K562 (cell line): ENCODE measurements at regions not wholly inside any gene's neighbourhood (a gene's known extent, or its start where the extent isn't known, plus 50 kb on each side); places are given as distances from the start of the nearest gene placed in this dataset.

ENCODE experiments used
- ATAC-seq: fragments of 200-7000 bp; cut with Tn5 transposase; 3 replicates; pipeline ENCODE4 v1.9.1; 2020; ENCODE audit warnings: moderate library complexity
- BruUV-seq: library from RNA; stranded (reverse); fragments of 400-500 nt; replicated peaks from 2 replicates; lab custom pipeline; 2021; lab: Mats Ljungman, UMichigan
- CTCF ChIA-PET: fragments of 300-600 bp; formaldehyde crosslinking; extraction: SDS; loops from one replicate; lab custom pipeline; 2021; ENCODE audit warnings: low intra/inter-chr PET ratio; lab: Yijun Ruan, JAX
- POLR2A ChIA-PET: fragments of 300-600, 350-650 bp; sonication (Branson Sonifier 250); formaldehyde crosslinking; extraction: SDS; loops from one replicate; lab custom pipeline; 2021; ENCODE audit warnings: antibody characterized with exemption, inconsistent platforms; lab: Yijun Ruan, JAX
- DNase-seq, 4 experiments: peaks; one replicate each; pipeline versions ENCODE4 v3.0.0 to v3.0.0-alpha.2; 2011 to 2018; ENCODE audit warnings: low spot score in 3 of 4, mixed read lengths in 3 of 4; ENCODE audit errors: extremely low read depth in 1 of 4
- FAIRE-seq: peaks from 2 replicates; lab custom pipeline; 2011; peaks lifted over from hg19 to GRCh38; lab: Jason Lieb, UNC
- H2AFZ ChIP-seq: 2 replicates; pipeline ENCODE4 v1.6.0; 2011; ENCODE audit warnings: low read depth, low read length, control low read depth, inconsistent platforms
- H3K27ac ChIP-seq: fragments of 200-600 bp; 3 replicates; pipeline ENCODE4 v1.8.0; 2011; ENCODE audit warnings: low read depth, mild to moderate bottlenecking, control low read depth, inconsistent platforms, low read length, moderate library complexity, mixed read lengths; ENCODE audit errors: extremely low read depth
- H3K27me3 ChIP-seq, 2 experiments: fragments of 300-600 bp in 1 of 2; 2 replicates in 1 of 2; 3 replicates in 1 of 2; pipeline versions ENCODE4 v1.6.0 to v1.8.0; 2011; ENCODE audit warnings: inconsistent platforms in 2 of 2, low read length in 2 of 2, mild to moderate bottlenecking in 1 of 2, mixed read lengths in 1 of 2, moderate library complexity in 1 of 2; ENCODE audit not compliant: control insufficient read depth in 2 of 2, insufficient read depth in 2 of 2
- H3K36me3 ChIP-seq: fragments of 300-600 bp; 3 replicates; pipeline ENCODE4 v1.8.0; 2011; ENCODE audit warnings: mild to moderate bottlenecking, low read length, inconsistent platforms; ENCODE audit not compliant: control insufficient read depth, insufficient read depth
- H3K4me1 ChIP-seq, 2 experiments: fragments of 200-600 bp in 1 of 2; replicated peaks in 1 of 2; 2 replicates in 1 of 2; 3 replicates in 1 of 2; pipeline versions ENCODE4 v1.5.1 to v1.8.0; 2011; ENCODE audit warnings: inconsistent platforms in 2 of 2, low read length in 2 of 2, mild to moderate bottlenecking in 1 of 2, mixed read lengths in 1 of 2, moderate library complexity in 1 of 2; ENCODE audit not compliant: control insufficient read depth in 2 of 2, insufficient read depth in 2 of 2
- H3K4me2 ChIP-seq: 2 replicates; pipeline ENCODE4 v1.6.1; 2011; ENCODE audit warnings: low read length, control low read depth, inconsistent platforms, mixed read lengths; ENCODE audit not compliant: insufficient read depth
- H3K4me3 ChIP-seq: fragments of 200-600 bp; sonication (generic), shearing (Covaris generic); 2 replicates; pipeline ENCODE4 v1.5.1; 2016; ENCODE audit warnings: control low read depth, inconsistent platforms
- H3K79me2 ChIP-seq: fragments of 200-600 bp; 3 replicates; pipeline ENCODE4 v1.8.0; 2011; ENCODE audit warnings: low read length, inconsistent platforms; ENCODE audit not compliant: control insufficient read depth, insufficient read depth
- H3K9ac ChIP-seq, 2 experiments: 2 replicates each; pipeline versions ENCODE4 v1.6.0 to v1.6.1; 2011; ENCODE audit warnings: low read depth in 2 of 2, low read length in 2 of 2, control low read depth in 1 of 2, inconsistent platforms in 1 of 2, mild to moderate bottlenecking in 1 of 2, mixed read lengths in 1 of 2; ENCODE audit not compliant: insufficient read depth in 1 of 2
- H3K9me1 ChIP-seq: one replicate; pipeline ENCODE4 v1.6.0; 2011; ENCODE audit warnings: inconsistent platforms, mild to moderate bottlenecking, low read length, moderate library complexity; ENCODE audit not compliant: control insufficient read depth, insufficient read depth
- H3K9me3 ChIP-seq: replicated peaks from 2 replicates; pipeline ENCODE4 v1.5.1; 2011; ENCODE audit warnings: low read depth, low read length, inconsistent platforms; ENCODE audit not compliant: control insufficient read depth, insufficient read depth
- H4K20me1 ChIP-seq: replicated peaks from 2 replicates; pipeline ENCODE4 v1.6.1; 2011; ENCODE audit warnings: low read length, inconsistent platforms, mixed read lengths; ENCODE audit not compliant: control insufficient read depth, insufficient read depth
- ARID2 ChIP-seq: fragments of 450-650 bp; IDR thresholded peaks from 2 replicates; pipeline ENCODE4 v1.6.1; 2017; ENCODE audit warnings: antibody characterized with exemption, mild to moderate bottlenecking
- BHLHE40 ChIP-seq: IDR thresholded peaks from 2 replicates; pipeline ENCODE4 v1.6.1; 2011; ENCODE audit warnings: low read length, improper control_type of control experiment
- CAMTA2 ChIP-seq: fragments of 250-450 bp; sonication (Bioruptor Pico); conservative IDR thresholded peaks from 2 replicates; pipeline ENCODE4 v1.5.1; 2022
- CC2D1A ChIP-seq: fragments of 450-650 bp; IDR thresholded peaks from 2 replicates; pipeline ENCODE4 v1.6.1; 2017; ENCODE audit warnings: mild to moderate bottlenecking
- DPF2 ChIP-seq: fragments of 450-650 bp; IDR thresholded peaks from 2 replicates; pipeline ENCODE4 v1.6.1; 2016
- FOXK2 ChIP-seq, 2 experiments: fragments of 450-650 bp; IDR thresholded peaks in 1 of 2; conservative IDR thresholded peaks in 1 of 2; 2 replicates each; pipeline ENCODE4 v1.6.1; 2016; ENCODE audit warnings: low read depth in 2 of 2, mild to moderate bottlenecking in 1 of 2
- KDM4B ChIP-seq, 2 experiments: fragments of 450-650 bp in 1 of 2; sonication (generic) in 1 of 2; IDR thresholded peaks; 2 replicates each; pipeline ENCODE4 v1.6.1; 2016 to 2017; ENCODE audit warnings: borderline replicate concordance in 2 of 2, antibody characterized with exemption in 1 of 2, low read depth in 1 of 2, mild to moderate bottlenecking in 1 of 2
- RBM39 ChIP-seq: fragments of 200-400 bp; formaldehyde crosslinking; optimal IDR thresholded peaks from 2 replicates; pipeline ENCODE3; 2018; ENCODE audit warnings: low read depth, low read length
- ZNF217 ChIP-seq: sonication (generic); formaldehyde crosslinking; IDR thresholded peaks from 2 replicates; pipeline ENCODE4 v1.8.0; 2022; ENCODE audit warnings: mild to moderate bottlenecking, missing genetic modification reagents
- WGBS: fragments of 100-300 bp; shearing (Covaris generic); methylation state at CpG from one replicate; pipeline ENCODE4 v1.1.6; 2016; ENCODE audit warnings: low coverage, mixed read lengths; ENCODE audit not compliant: insufficient coverage; ENCODE audit errors: missing lambda C conversion rate; 5-methylcytosine and 5-hydroxymethylcytosine counted together
- in situ Hi-C: fragments of 300-500 bp; cut with MboI; formaldehyde crosslinking; loops from 4 replicates; pipeline ENCODE4 v1.15.0; 2018; ENCODE audit warnings: inconsistent platforms, mixed read lengths
- intact Hi-C: fragments of 100-400 bp; cut with micrococcal nuclease; formaldehyde crosslinking; loops from 2 replicates; pipeline ENCODE4 v1.14.2; 2022
- TF ChIP-seq, protein P1 (sequence below), 2 experiments: IDR thresholded peaks in 1 of 2; conservative IDR thresholded peaks in 1 of 2; 2 replicates each; pipeline ENCODE4 v1.6.1; 2016; ENCODE audit warnings: low read depth in 2 of 2, mild to moderate bottlenecking in 1 of 2, missing compliant biosample characterization in 1 of 2, missing genetic modification characterization in 1 of 2, moderate library complexity in 1 of 2
- TF ChIP-seq, protein P2 (sequence below): fragments of 450-650 bp; IDR thresholded peaks from 2 replicates; pipeline ENCODE4 v1.6.1; 2017; ENCODE audit warnings: mild to moderate bottlenecking, moderate library complexity
- TF ChIP-seq, protein P3 (sequence below): fragments of 450-650 bp; IDR thresholded peaks from 2 replicates; pipeline ENCODE4 v1.6.1; 2018; ENCODE audit not compliant: partially characterized antibody

DNA sequence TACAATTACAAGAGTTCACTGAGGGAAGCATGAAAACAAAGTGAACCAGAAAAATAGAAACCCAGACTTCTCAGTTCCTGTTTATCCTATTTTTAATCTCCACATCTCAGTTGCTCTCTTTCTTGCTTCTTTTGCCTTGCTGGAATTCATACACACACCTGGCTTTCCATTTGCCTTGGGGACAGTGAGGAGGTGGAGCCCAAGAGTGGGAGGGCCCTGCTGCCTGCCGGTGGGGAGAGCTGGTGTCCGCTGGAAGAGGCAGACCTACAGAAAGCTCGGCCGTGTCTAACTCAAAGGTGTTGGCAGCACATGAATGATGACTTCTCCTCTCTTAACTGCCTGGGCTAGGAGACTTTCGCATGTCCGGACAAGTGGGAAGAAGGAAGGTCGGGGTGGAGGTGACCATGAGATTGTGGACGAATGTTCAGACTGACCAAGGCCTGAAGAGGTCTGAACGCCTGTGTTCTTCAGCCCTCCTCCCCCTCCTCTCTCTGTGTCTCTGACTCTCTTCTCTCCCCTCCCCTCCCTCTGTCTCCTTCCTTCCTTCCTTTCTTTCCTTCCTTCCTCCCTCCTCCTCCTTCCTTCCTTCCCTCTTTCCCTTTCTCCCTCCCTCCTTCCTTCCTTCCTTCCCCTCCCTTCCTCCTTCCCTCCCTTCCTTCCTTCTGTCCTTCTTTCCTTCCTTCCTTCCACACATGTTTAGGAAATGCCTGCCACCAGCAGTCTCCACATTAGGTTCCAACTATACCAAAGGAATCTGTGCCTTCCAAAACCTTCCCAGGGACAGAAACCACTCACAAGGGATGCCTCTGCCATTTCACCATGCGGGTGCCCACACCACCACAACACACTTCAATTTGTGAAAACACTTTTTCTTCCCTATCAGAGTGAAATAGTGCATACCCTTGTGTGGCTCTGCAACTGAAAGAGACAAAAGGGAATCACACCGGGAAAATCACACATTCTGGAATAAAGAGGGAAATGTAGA is 157.3 kb upstream of the RUNX1 start:
- Histone ChIP-seq H3K79me2 (no peaks in the 10 kb centered on the region), H3K9me1 (no peaks in the 10 kb centered on the region), H4K20me1 (no peaks in the 10 kb centered on the region), H3K4me1 (peaks cover 24 to 48% of the 10 kb centered on the region in 2 experiments), H3K4me2 (peak overlapping the region; percentile 81), H3K27ac (peak overlapping the region; percentile 85), H3K36me3 (no peaks in the 10 kb centered on the region), H3K9ac (peak overlapping the region; percentile 57 to 72; a peak in 3 of 4 replicates), H3K9me3 (no peaks in the 10 kb centered on the region), H3K4me3 (no peak overlapping the region), H2AFZ (peak overlapping the region; percentile 99), H3K27me3 (no peaks in the 10 kb centered on the region)
- ChIA-PET CTCF (no interaction called here), POLR2A (interaction anchor here (0.6 to 2.0 kb wide), 13 partner anchors 9 to 516 kb away, joined by 3 to 11 read pairs (median 4); no protein-coding TSS in a partner anchor)
- WGBS = 26% methylated on average over 11 of the region's 11 CpGs
- peak; percentile 75 to 87 (median 79) for DNase-seq
- BruUV-seq = no TSS peak
- ATAC-seq = peak; percentile 91
- in situ Hi-C loops = no loop called here
- intact Hi-C loops = loop anchor here (2.0 to 10.0 kb wide), 5 partner anchors 100 to 462 kb away; no protein-coding TSS in a partner anchor
- peak; percentile 86 for FAIRE-seq
- no peak for TF ChIP-seq ZNF217 (CRISPR knock-in tag)
- TF ChIP-seq ARID2 = peak; percentile 58; the same call in 1 of the 2 replicates
- TF ChIP-seq CC2D1A = peak; percentile 59; the same call in 1 of the 2 replicates
- peak; percentile 67; the same call in 1 of the 2 replicates for TF ChIP-seq DPF2
- peak; percentile 28 to 37; a peak in 1 of 4 replicates for TF ChIP-seq FOXK2 (conservative IDR thresholded peaks at IDR 0.05 in 1 of 2, IDR thresholded peaks at IDR 0.05 in 1 of 2; ENCODE audit: low read depth in 2 of 2)
- no peak for TF ChIP-seq CAMTA2 (CRISPR knock-in tag)
- TF ChIP-seq, protein P1, sequence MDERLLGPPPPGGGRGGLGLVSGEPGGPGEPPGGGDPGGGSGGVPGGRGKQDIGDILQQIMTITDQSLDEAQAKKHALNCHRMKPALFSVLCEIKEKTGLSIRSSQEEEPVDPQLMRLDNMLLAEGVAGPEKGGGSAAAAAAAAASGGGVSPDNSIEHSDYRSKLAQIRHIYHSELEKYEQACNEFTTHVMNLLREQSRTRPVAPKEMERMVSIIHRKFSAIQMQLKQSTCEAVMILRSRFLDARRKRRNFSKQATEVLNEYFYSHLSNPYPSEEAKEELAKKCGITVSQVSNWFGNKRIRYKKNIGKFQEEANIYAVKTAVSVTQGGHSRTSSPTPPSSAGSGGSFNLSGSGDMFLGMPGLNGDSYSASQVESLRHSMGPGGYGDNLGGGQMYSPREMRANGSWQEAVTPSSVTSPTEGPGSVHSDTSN (CRISPR knock-in tag; IDR thresholded peaks at IDR 0.05; ENCODE audit: low read depth) = no peak
- TF ChIP-seq, protein P1 (tag; conservative IDR thresholded peaks at IDR 0.05; ENCODE audit: low read depth) = peak; percentile 95
- TF ChIP-seq RBM39 = no peak
- 0 out of 4 replicates have a peak, but pooled peaks of 1 of the 2 experiments have one; percentile 60 for TF ChIP-seq KDM4B (IDR thresholded peaks at IDR 0.05; ENCODE audit: borderline replicate concordance in 2 of 2, low read depth in 1 of 2)
- TF ChIP-seq BHLHE40 = no peak
- TF ChIP-seq, protein P2, sequence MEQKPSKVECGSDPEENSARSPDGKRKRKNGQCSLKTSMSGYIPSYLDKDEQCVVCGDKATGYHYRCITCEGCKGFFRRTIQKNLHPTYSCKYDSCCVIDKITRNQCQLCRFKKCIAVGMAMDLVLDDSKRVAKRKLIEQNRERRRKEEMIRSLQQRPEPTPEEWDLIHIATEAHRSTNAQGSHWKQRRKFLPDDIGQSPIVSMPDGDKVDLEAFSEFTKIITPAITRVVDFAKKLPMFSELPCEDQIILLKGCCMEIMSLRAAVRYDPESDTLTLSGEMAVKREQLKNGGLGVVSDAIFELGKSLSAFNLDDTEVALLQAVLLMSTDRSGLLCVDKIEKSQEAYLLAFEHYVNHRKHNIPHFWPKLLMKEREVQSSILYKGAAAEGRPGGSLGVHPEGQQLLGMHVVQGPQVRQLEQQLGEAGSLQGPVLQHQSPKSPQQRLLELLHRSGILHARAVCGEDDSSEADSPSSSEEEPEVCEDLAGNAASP = no peak
- TF ChIP-seq, protein P3, sequence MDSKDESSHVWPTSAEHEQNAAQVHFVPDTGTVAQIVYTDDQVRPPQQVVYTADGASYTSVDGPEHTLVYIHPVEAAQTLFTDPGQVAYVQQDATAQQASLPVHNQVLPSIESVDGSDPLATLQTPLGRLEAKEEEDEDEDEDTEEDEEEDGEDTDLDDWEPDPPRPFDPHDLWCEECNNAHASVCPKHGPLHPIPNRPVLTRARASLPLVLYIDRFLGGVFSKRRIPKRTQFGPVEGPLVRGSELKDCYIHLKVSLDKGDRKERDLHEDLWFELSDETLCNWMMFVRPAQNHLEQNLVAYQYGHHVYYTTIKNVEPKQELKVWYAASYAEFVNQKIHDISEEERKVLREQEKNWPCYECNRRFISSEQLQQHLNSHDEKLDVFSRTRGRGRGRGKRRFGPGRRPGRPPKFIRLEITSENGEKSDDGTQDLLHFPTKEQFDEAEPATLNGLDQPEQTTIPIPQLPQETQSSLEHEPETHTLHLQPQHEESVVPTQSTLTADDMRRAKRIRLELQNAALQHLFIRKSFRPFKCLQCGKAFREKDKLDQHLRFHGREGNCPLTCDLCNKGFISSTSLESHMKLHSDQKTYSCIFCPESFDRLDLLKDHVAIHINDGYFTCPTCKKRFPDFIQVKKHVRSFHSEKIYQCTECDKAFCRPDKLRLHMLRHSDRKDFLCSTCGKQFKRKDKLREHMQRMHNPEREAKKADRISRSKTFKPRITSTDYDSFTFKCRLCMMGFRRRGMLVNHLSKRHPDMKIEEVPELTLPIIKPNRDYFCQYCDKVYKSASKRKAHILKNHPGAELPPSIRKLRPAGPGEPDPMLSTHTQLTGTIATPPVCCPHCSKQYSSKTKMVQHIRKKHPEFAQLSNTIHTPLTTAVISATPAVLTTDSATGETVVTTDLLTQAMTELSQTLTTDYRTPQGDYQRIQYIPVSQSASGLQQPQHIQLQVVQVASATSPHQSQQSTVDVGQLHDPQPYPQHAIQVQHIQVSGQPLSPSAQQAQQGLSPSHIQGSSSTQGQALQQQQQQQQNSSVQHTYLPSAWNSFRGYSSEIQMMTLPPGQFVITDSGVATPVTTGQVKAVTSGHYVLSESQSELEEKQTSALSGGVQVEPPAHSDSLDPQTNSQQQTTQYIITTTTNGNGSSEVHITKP = peak; percentile 16
